SK-N-SH (cell line): ENCODE measurements at regions not wholly inside any gene's neighbourhood (a gene's known extent, or its start where the extent isn't known, plus 50 kb on each side); places are given as distances from the start of the nearest gene placed in this dataset.

Experiments used
- CTCF ChIA-PET: fragments of 300-600, 350-600 bp; formaldehyde crosslinking; extraction: SDS; loops from one replicate; lab custom pipeline; 2021; lab: Yijun Ruan, JAX
- POLR2A ChIA-PET: fragments of 350-600 bp; sonication (Branson Sonifier 250); formaldehyde crosslinking; extraction: SDS; loops from one replicate; lab custom pipeline; 2020; ENCODE audit warnings: antibody characterized with exemption, inconsistent platforms; lab: Yijun Ruan, JAX
- DNase-seq: peaks from one replicate; pipeline ENCODE4 v3.0.0; 2012
- H2AFZ ChIP-seq: fragments of 200-600 bp; sonication (generic); 2 replicates; pipeline ENCODE4 v1.8.1; 2016; ENCODE audit warnings: antibody characterized with exemption, mild to moderate bottlenecking, low read depth
- H3F3A ChIP-seq: fragments of 200-600 bp; sonication (generic); replicated peaks from 2 replicates; pipeline ENCODE3; 2016; ENCODE audit warnings: antibody characterized with exemption, mild to moderate bottlenecking; ENCODE audit not compliant: insufficient read depth
- H3K27ac ChIP-seq, 2 experiments: fragments of 200-500 bp in 1 of 2; fragments of 200-600 bp in 1 of 2; sonication (Bioruptor generic) in 1 of 2; sonication (generic), shearing (Covaris generic) in 1 of 2; 2 replicates each; pipeline versions ENCODE4 v1.5.1 to v1.6.1; 2014 to 2016; ENCODE audit warnings: low read depth in 2 of 2, inconsistent platforms in 1 of 2, low read length in 1 of 2, mild to moderate bottlenecking in 1 of 2, mixed read lengths in 1 of 2
- H3K27me3 ChIP-seq: fragments of 200-600 bp; sonication (generic), shearing (Covaris generic); 2 replicates; pipeline ENCODE4 v1.6.1; 2016; ENCODE audit warnings: mixed run types; ENCODE audit not compliant: insufficient read depth
- H3K36me3 ChIP-seq, 2 experiments: fragments of 200-500 bp in 1 of 2; fragments of 200-600 bp in 1 of 2; sonication (Bioruptor generic) in 1 of 2; sonication (generic) in 1 of 2; replicated peaks in 1 of 2; 2 replicates each; pipeline versions ENCODE3 to v1.5.1; 2014 to 2016; ENCODE audit warnings: low read length in 1 of 2, mild to moderate bottlenecking in 1 of 2; ENCODE audit not compliant: insufficient read depth in 2 of 2, control insufficient read depth in 1 of 2
- H3K4me1 ChIP-seq, 2 experiments: fragments of 200-500 bp in 1 of 2; fragments of 200-600 bp in 1 of 2; sonication (Bioruptor generic) in 1 of 2; sonication (generic), shearing (Covaris generic) in 1 of 2; 2 replicates each; pipeline versions ENCODE4 v1.5.1 to v1.6.1; 2014 to 2016; ENCODE audit warnings: low read depth in 1 of 2, low read length in 1 of 2, mixed run types in 1 of 2; ENCODE audit not compliant: insufficient read depth in 2 of 2, control insufficient read depth in 1 of 2
- H3K4me2 ChIP-seq: fragments of 200-600 bp; sonication (generic), shearing (Covaris generic); 2 replicates; pipeline ENCODE4 v1.6.1; 2017; ENCODE audit warnings: mixed run types
- H3K4me3 ChIP-seq, 2 experiments: fragments of 200-500 bp in 1 of 2; fragments of 200-600 bp in 1 of 2; sonication (Bioruptor generic) in 1 of 2; sonication (generic), shearing (Covaris generic) in 1 of 2; 2 replicates each; pipeline versions ENCODE4 v1.5.1 to v1.8.1; 2014 to 2016; ENCODE audit warnings: low read depth in 2 of 2, inconsistent platforms in 1 of 2, low read length in 1 of 2, mild to moderate bottlenecking in 1 of 2, mixed read lengths in 1 of 2, moderate library complexity in 1 of 2
- H3K79me2 ChIP-seq: fragments of 200-600 bp; sonication (generic); 2 replicates; pipeline ENCODE4 v1.8.1; 2017; ENCODE audit warnings: mild to moderate bottlenecking; ENCODE audit not compliant: insufficient read depth
- H3K9ac ChIP-seq: fragments of 200-600 bp; sonication (generic); 2 replicates; pipeline ENCODE4 v1.6.1; 2017; ENCODE audit warnings: mixed run types
- H3K9me2 ChIP-seq: fragments of 200-600 bp; sonication (generic); 2 replicates; pipeline ENCODE4 v1.6.1; 2017; ENCODE audit warnings: mixed run types
- H3K9me3 ChIP-seq: fragments of 200-600 bp; sonication (generic); 2 replicates; pipeline ENCODE4 v1.6.1; 2017; ENCODE audit warnings: mixed run types, mild to moderate bottlenecking, moderate library complexity
- H4K20me1 ChIP-seq: fragments of 200-600 bp; sonication (generic); 2 replicates; pipeline ENCODE4 v1.6.1; 2017; ENCODE audit warnings: mild to moderate bottlenecking, mixed run types; ENCODE audit not compliant: insufficient read depth
- FOSL2 ChIP-seq: IDR thresholded peaks from 2 replicates; pipeline ENCODE4 v1.4.0; 2012; ENCODE audit warnings: low read depth, mild to moderate bottlenecking, moderate library complexity, borderline replicate concordance
- FOXJ3 ChIP-seq: sonication (generic); formaldehyde crosslinking; IDR thresholded peaks from 2 replicates; pipeline ENCODE4 v1.5.1; 2020; ENCODE audit warnings: mild to moderate bottlenecking, missing genetic modification reagents
- MXI1 ChIP-seq: IDR thresholded peaks from 2 replicates; pipeline ENCODE4 v1.6.1; 2012; ENCODE audit warnings: mild to moderate bottlenecking, low read depth, low read length, improper control_type of control experiment
- RCOR1 ChIP-seq: fragments of 150-350 bp; IDR thresholded peaks from 2 replicates; pipeline ENCODE4 v1.6.1; 2017; ENCODE audit warnings: antibody characterized with exemption, low read length
- TAF1 ChIP-seq: IDR thresholded peaks from 2 replicates; pipeline ENCODE4 v1.6.1; 2012; ENCODE audit warnings: low read depth, mild to moderate bottlenecking, low read length, moderate library complexity, borderline replicate concordance
- TCF12 ChIP-seq: IDR thresholded peaks from 2 replicates; pipeline ENCODE4 v1.4.0; 2012
- YY1 ChIP-seq: IDR thresholded peaks from 2 replicates; pipeline ENCODE4 v1.4.0; 2012; ENCODE audit warnings: low read depth, mild to moderate bottlenecking
- WGBS: methylation state at CpG from one replicate; pipeline ENCODE4 v1.1.6; 2017; ENCODE audit warnings: low lambda C conversion rate; 5-methylcytosine and 5-hydroxymethylcytosine counted together
- TF ChIP-seq, protein P1 (sequence below): fragments of 200-600 bp; sonication (generic); IDR thresholded peaks from 2 replicates; pipeline ENCODE4 v1.6.1; 2017; ENCODE audit warnings: antibody characterized with exemption, mild to moderate bottlenecking, moderate library complexity
- TF ChIP-seq, protein P2 (sequence below): fragments of 150-350 bp; IDR thresholded peaks from 2 replicates; pipeline ENCODE4 v1.6.1; 2016; ENCODE audit warnings: mild to moderate bottlenecking, low read depth, low read length
- TF ChIP-seq, protein P3 (sequence below): fragments of 150-350 bp; IDR thresholded peaks from 2 replicates; pipeline ENCODE4 v1.6.1; 2017; ENCODE audit warnings: antibody characterized with exemption, low read length, low read depth, borderline replicate concordance
- TF ChIP-seq, protein P4 (sequence below): IDR thresholded peaks from 2 replicates; pipeline ENCODE4 v1.6.1; 2012; ENCODE audit warnings: mild to moderate bottlenecking, low read depth, low read length, moderate library complexity

DNA sequence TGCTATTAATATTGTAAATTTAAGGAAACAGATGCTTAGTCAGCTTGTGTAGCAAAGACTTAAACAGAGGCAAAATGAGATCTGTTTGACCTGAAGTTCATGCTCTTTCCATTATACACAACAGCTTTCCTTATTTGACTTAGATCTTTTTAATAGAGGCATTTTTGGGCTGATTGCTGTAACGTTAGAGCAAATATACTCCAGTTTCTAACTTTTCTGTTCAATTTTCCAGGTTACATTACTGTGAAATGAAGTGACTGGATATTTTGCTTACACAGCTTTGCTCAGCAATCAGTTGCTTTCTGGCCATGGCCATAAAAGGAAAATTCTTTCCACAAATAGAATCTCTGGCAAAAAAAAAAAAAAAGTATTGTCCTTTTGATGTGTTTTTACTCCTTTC is 146.2 kb downstream of the PCDH7 start:
- H3K9me2 ChIP-seq: no peaks in the 10 kb centered on the region
- H3K4me2 ChIP-seq: no peak overlapping the region
- no peaks in the 10 kb centered on the region for H3K36me3 ChIP-seq
- no peaks in the 10 kb centered on the region for H3K9me3 ChIP-seq
- no peak for DNase-seq
- H3K4me1 ChIP-seq: peaks cover 0 to 11% of the 10 kb centered on the region in 2 experiments; a peak in 3 of 4 replicates
- peak overlapping the region in 1 of 2 experiments; percentile 22; a peak in 1 of 4 replicates for H3K27ac ChIP-seq
- no peak overlapping the region for H3K4me3 ChIP-seq
- 57% methylated on average over 1 of the region's 1 CpG for WGBS
- ChIA-PET CTCF (no interaction called here), POLR2A (no interaction called here)
- H3K79me2 ChIP-seq: no peaks in the 10 kb centered on the region
- peaks cover 5% of the 10 kb centered on the region for H3F3A ChIP-seq
- TF ChIP-seq, protein P1, sequence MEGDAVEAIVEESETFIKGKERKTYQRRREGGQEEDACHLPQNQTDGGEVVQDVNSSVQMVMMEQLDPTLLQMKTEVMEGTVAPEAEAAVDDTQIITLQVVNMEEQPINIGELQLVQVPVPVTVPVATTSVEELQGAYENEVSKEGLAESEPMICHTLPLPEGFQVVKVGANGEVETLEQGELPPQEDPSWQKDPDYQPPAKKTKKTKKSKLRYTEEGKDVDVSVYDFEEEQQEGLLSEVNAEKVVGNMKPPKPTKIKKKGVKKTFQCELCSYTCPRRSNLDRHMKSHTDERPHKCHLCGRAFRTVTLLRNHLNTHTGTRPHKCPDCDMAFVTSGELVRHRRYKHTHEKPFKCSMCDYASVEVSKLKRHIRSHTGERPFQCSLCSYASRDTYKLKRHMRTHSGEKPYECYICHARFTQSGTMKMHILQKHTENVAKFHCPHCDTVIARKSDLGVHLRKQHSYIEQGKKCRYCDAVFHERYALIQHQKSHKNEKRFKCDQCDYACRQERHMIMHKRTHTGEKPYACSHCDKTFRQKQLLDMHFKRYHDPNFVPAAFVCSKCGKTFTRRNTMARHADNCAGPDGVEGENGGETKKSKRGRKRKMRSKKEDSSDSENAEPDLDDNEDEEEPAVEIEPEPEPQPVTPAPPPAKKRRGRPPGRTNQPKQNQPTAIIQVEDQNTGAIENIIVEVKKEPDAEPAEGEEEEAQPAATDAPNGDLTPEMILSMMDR: no peak
- no peak for TF ChIP-seq YY1
- H3K9ac ChIP-seq: no peak overlapping the region
- H4K20me1 ChIP-seq: no peaks in the 10 kb centered on the region
- H3K27me3 ChIP-seq: no peaks in the 10 kb centered on the region
- no peak overlapping the region for H2AFZ ChIP-seq

DNA sequence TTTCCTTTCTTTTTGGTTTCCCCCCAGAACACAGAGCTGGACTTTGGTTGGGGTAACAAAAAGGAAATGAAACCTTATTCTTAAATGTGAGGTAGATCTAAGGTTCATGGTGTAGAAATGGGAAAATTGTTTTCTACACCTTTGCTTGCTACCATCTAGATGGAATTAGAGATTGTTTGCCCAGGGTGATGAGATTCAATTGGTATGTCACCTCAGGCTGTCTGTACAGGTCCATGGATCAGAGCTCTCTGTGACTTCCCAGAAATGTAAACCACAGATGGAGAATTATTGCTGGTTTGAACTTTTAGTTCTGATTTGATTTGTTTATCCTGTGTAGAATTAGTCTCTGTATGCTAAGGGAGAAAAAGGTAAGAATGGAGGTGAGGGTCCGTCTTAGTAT is 146.7 kb downstream of the PCDH7 start:
- TF ChIP-seq FOSL2 (no peak), MXI1 (no peak)
- TF ChIP-seq, protein P2, sequence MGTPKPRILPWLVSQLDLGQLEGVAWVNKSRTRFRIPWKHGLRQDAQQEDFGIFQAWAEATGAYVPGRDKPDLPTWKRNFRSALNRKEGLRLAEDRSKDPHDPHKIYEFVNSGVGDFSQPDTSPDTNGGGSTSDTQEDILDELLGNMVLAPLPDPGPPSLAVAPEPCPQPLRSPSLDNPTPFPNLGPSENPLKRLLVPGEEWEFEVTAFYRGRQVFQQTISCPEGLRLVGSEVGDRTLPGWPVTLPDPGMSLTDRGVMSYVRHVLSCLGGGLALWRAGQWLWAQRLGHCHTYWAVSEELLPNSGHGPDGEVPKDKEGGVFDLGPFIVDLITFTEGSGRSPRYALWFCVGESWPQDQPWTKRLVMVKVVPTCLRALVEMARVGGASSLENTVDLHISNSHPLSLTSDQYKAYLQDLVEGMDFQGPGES: no peak
- Histone ChIP-seq H3K4me1 (peaks cover 0 to 11% of the 10 kb centered on the region in 2 experiments; a peak in 3 of 4 replicates), H3K36me3 (no peaks in the 10 kb centered on the region), H3K4me3 (no peak overlapping the region), H2AFZ (no peak overlapping the region), H3K79me2 (no peaks in the 10 kb centered on the region), H3K4me2 (no peak overlapping the region), H3K9me2 (no peaks in the 10 kb centered on the region), H4K20me1 (no peaks in the 10 kb centered on the region), H3K9me3 (no peaks in the 10 kb centered on the region), H3K9ac (no peak overlapping the region), H3K27me3 (no peaks in the 10 kb centered on the region), H3F3A (peaks cover 5% of the 10 kb centered on the region), H3K27ac (peak overlapping the region in 1 of 2 experiments; percentile 22; a peak in 1 of 4 replicates)
- DNase-seq: no peak
- POLR2A ChIA-PET: no interaction called here
- CTCF ChIA-PET: no interaction called here
- 76% methylated on average over 1 of the region's 1 CpG for WGBS

DNA sequence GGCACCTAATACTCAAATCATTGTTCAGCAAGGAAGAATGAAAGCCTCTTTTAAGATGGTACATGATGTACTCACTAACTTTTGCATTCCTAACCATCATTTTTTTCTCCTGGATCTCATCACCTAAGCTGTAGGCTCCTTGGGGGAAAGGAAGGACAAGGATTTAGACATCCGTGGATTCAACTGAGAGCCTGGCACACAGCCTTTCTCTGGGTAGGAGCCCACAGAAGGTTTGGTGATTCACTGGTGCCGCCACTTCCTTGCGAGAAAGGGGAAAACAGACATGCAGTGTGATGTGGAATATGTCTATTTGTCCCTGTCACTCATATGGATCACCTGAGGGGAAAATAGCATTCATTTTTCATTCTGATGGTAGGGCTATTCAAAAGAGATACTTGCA is 147.3 kb downstream of the PCDH7 start:
- Histone ChIP-seq H4K20me1 (no peaks in the 10 kb centered on the region), H3K27ac (no peak overlapping the region), H3K27me3 (no peaks in the 10 kb centered on the region), H2AFZ (no peak overlapping the region), H3K9me2 (no peaks in the 10 kb centered on the region), H3K4me1 (peaks cover 0 to 11% of the 10 kb centered on the region in 2 experiments; a peak in 3 of 4 replicates), H3K4me3 (no peak overlapping the region), H3F3A (peaks cover 5% of the 10 kb centered on the region), H3K79me2 (no peaks in the 10 kb centered on the region), H3K9ac (no peak overlapping the region), H3K4me2 (no peak overlapping the region), H3K9me3 (no peaks in the 10 kb centered on the region), H3K36me3 (no peaks in the 10 kb centered on the region)
- ChIA-PET CTCF (no interaction called here), POLR2A (no interaction called here)
- DNase-seq: no peak
- 73% methylated on average over 3 of the region's 3 CpGs for WGBS
- TF ChIP-seq RCOR1 (no peak), TCF12 (no peak), TAF1 (no peak), FOXJ3 (CRISPR knock-in tag) (no peak)
- TF ChIP-seq, protein P3, sequence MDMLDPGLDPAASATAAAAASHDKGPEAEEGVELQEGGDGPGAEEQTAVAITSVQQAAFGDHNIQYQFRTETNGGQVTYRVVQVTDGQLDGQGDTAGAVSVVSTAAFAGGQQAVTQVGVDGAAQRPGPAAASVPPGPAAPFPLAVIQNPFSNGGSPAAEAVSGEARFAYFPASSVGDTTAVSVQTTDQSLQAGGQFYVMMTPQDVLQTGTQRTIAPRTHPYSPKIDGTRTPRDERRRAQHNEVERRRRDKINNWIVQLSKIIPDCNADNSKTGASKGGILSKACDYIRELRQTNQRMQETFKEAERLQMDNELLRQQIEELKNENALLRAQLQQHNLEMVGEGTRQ: no peak
- TF ChIP-seq, protein P2: no peak
- TF ChIP-seq, protein P4, sequence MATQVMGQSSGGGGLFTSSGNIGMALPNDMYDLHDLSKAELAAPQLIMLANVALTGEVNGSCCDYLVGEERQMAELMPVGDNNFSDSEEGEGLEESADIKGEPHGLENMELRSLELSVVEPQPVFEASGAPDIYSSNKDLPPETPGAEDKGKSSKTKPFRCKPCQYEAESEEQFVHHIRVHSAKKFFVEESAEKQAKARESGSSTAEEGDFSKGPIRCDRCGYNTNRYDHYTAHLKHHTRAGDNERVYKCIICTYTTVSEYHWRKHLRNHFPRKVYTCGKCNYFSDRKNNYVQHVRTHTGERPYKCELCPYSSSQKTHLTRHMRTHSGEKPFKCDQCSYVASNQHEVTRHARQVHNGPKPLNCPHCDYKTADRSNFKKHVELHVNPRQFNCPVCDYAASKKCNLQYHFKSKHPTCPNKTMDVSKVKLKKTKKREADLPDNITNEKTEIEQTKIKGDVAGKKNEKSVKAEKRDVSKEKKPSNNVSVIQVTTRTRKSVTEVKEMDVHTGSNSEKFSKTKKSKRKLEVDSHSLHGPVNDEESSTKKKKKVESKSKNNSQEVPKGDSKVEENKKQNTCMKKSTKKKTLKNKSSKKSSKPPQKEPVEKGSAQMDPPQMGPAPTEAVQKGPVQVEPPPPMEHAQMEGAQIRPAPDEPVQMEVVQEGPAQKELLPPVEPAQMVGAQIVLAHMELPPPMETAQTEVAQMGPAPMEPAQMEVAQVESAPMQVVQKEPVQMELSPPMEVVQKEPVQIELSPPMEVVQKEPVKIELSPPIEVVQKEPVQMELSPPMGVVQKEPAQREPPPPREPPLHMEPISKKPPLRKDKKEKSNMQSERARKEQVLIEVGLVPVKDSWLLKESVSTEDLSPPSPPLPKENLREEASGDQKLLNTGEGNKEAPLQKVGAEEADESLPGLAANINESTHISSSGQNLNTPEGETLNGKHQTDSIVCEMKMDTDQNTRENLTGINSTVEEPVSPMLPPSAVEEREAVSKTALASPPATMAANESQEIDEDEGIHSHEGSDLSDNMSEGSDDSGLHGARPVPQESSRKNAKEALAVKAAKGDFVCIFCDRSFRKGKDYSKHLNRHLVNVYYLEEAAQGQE: no peak
